ENCODE measurements at regions not wholly inside any gene's neighbourhood (a gene's known extent, or its start where the extent isn't known, plus 50 kb on each side); places are given as distances from the start of the nearest gene placed in this dataset.

DNA sequence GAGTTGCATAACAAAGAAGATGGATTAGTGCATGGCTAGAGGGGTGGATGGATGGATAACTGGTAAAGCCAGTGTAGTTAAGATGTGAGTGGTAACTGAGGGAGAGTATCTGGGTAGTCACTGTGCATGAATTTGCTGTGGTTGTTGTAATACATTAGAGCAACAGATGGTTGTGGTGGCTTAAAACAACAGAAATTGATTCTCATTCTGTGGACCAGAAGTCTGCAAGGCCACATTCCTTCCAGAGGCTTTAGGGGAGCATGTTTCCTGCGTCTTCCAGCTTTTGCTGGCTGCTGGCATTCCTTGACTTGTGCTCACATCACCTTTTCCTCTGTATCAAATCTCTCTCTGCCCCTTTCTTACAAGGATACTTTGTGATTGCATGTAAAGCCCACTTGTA, 155.4 kb downstream of the ASB1 start:
- Histone ChIP-seq H3K36me3 (ENCODE audit: control insufficient read depth, insufficient read depth, low read length) (no peaks in the 10 kb centered on the region), H3K4me3 (ENCODE audit: low read depth, low read length) (no peak overlapping the region), H3K27me3 (ENCODE audit: control insufficient read depth, insufficient read depth, low read length) (peaks cover 5% of the 10 kb centered on the region)
- CTCF ChIA-PET = interaction anchor here (0.7 to 1.7 kb wide), 3 partner anchors 19 to 203 kb away, joined by 3 to 6 read pairs (median 3); no protein-coding TSS in a partner anchor
- DNase-seq (ENCODE audit: low read depth) = peak; percentile 62
- POLR2A ChIA-PET = no interaction called here
- TF ChIP-seq, protein P1, sequence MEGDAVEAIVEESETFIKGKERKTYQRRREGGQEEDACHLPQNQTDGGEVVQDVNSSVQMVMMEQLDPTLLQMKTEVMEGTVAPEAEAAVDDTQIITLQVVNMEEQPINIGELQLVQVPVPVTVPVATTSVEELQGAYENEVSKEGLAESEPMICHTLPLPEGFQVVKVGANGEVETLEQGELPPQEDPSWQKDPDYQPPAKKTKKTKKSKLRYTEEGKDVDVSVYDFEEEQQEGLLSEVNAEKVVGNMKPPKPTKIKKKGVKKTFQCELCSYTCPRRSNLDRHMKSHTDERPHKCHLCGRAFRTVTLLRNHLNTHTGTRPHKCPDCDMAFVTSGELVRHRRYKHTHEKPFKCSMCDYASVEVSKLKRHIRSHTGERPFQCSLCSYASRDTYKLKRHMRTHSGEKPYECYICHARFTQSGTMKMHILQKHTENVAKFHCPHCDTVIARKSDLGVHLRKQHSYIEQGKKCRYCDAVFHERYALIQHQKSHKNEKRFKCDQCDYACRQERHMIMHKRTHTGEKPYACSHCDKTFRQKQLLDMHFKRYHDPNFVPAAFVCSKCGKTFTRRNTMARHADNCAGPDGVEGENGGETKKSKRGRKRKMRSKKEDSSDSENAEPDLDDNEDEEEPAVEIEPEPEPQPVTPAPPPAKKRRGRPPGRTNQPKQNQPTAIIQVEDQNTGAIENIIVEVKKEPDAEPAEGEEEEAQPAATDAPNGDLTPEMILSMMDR (IDR thresholded peaks at IDR 0.05; ENCODE audit: insufficient read depth, low read depth, low read length) = no peak

DNA sequence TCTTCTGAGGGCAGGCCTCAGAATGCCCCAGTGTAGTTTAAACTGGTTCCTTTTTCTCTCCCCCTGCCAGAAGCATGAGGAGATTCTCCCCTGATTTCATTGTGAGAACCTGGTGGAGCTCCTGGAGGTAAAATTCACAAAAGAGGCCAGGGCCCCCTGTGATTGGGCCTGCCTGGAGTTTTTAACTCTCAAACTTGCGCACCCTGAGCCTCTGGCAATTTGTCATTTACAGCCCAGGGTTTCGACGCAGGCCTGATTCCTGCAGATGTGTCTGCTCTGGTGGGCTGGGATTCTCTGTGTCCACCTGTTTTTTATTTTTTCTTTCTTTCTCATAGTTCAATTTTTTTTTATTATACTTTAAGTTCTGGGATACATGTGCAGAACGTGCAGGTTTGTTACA, 157.9 kb downstream of the ASB1 start:
- H3K27me3 ChIP-seq (ENCODE audit: control insufficient read depth, insufficient read depth, low read length) = peaks cover 2% of the 10 kb centered on the region; the same call in 1 of the 2 replicates
- ChIA-PET POLR2A (no interaction called here), CTCF (no interaction called here)
- H3K4me3 ChIP-seq (ENCODE audit: low read depth, low read length) = no peak overlapping the region
- no peaks in the 10 kb centered on the region for H3K36me3 ChIP-seq (ENCODE audit: control insufficient read depth, insufficient read depth, low read length)
- TF ChIP-seq, protein P1 (IDR thresholded peaks at IDR 0.05; ENCODE audit: insufficient read depth, low read depth, low read length) = no peak
- no peak for DNase-seq (ENCODE audit: low read depth)

DNA sequence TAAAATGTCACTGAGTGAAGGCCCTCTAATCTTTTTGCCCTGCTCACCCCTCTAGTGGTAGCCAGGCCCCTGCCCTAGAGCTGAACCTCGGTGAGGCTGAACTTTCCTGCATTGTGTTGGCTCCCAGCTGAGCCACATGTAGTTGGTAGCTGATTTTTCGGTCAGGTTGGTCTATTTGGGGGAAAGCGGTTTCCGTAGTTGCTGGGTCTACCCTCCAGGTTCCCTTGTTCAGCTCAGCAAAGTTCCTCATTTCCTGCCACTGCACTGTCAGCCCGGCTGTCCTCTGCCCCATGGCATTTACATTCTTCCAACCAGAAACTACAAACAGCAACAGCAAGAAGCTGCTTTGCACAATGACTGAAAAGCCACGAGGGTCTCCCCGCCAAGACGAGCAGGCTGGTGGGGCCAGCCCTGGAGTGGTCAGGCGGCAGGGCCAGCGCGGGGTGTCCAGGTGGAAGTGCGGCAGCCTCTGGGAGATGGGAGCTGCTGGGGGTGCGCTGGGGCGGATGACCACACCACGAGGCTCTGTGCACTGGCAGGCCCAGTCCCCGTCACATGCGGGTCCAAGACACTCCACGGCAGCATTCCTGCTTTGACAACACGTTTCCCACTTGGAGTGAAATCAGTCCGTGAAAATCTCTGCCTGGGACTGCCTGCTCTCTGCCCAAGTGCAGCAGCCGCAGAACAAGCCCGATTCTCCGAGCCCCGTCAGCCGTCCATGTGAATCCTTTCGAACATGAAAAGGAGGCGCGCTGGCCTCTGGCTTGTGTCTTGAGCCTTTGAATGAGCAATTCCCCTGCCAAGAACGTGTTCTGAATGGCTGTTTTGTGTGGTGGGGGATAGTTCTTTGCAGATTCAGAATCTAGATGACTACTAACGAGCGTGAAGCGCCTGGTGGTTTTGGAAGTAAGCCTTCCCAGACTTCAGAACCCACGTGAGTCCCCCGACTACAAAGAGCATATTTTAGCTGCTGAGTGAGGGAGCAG, 159.4 kb downstream of the ASB1 start:
- POLR2A ChIA-PET = no interaction called here
- H3K27me3 ChIP-seq (ENCODE audit: control insufficient read depth, insufficient read depth, low read length) = no peaks in the 10 kb centered on the region
- CTCF ChIA-PET = interaction anchor here (0.8 to 1.2 kb wide), 4 partner anchors 10 to 73 kb away, joined by 3 to 4 read pairs (median 3); no protein-coding TSS in a partner anchor
- DNase-seq (ENCODE audit: low read depth) = no peak
- no peaks in the 10 kb centered on the region for H3K36me3 ChIP-seq (ENCODE audit: control insufficient read depth, insufficient read depth, low read length)
- TF ChIP-seq, protein P1 (IDR thresholded peaks at IDR 0.05; ENCODE audit: insufficient read depth, low read depth, low read length) = no peak
- no peak overlapping the region for H3K4me3 ChIP-seq (ENCODE audit: low read depth, low read length)

DNA sequence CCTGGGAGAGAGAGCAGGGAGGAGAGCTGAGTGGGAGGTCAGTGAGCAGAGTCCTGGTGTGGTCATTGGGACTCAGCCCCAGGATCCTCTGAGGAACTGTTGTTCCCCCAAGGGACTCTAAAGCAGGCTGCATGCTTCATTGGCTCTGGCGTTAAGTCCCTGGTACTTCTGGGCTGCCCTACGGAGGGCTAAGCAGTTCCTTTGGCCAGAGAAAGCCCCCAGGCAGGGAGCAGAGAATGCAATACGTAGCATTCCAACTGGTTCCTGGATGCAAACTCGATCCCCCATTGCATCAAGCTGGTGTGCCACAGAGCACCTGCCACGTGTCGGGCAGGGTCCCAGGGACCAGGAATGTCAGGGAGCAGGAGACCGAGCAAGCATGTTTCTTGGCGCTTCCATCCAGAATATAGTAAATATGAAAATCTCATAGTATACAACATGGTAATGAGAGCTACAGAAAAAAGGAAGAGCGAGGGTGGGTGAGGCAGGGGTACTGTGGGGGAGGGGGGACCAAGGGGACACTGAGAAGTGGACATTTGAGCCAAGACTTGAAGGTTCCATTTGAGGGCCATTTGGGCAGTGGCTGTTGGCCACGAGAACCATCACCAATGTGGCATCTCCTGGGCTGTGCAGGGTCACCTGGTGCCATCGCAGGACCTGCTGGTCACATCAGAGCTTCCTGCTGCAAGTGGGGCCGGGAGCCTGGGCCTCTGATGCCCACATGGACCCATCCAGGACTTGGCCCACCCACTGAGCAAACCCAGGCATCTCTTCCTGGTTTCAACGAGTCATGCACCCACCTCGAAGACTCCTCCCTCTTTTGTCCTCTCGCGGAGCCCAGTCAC, 160.4 kb downstream of the ASB1 start:
- no peaks in the 10 kb centered on the region for H3K27me3 ChIP-seq (ENCODE audit: control insufficient read depth, insufficient read depth, low read length)
- TF ChIP-seq, protein P1 (IDR thresholded peaks at IDR 0.05; ENCODE audit: insufficient read depth, low read depth, low read length) = no peak
- no peaks in the 10 kb centered on the region for H3K36me3 ChIP-seq (ENCODE audit: control insufficient read depth, insufficient read depth, low read length)
- CTCF ChIA-PET = interaction anchor here (1.1 to 1.2 kb wide), 3 partner anchors 11 to 200 kb away, joined by 3 to 4 read pairs (median 3); no protein-coding TSS in a partner anchor
- H3K4me3 ChIP-seq (ENCODE audit: low read depth, low read length) = no peak overlapping the region
- POLR2A ChIA-PET = no interaction called here
- DNase-seq (ENCODE audit: low read depth) = no peak

Data from BJ (cell line).